GM12874 (cell line): ENCODE measurements at regions not wholly inside any gene's neighbourhood (a gene's known extent, or its start where the extent isn't known, plus 50 kb on each side); places are given as distances from the start of the nearest gene placed in this dataset.

Experiments used
- CTCF ChIP-seq: IDR thresholded peaks from 2 replicates; pipeline ENCODE4 v1.5.1; 2011; ENCODE audit warnings: low read depth, mild to moderate bottlenecking, control low read depth, low read length, moderate library complexity; ENCODE audit not compliant: insufficient read depth

- TF ChIP-seq CTCF = no peak
These were observed 571.1 kb upstream of the ID2 start for GRCh38 chr2:8110716-8111115.

- TF ChIP-seq CTCF = no peak
These were observed 570.7 kb upstream of the ID2 start for GRCh38 chr2:8111193-8111592.

GRCh38 chr2:8115456-8115855 is 566.4 kb upstream of the ID2 start:
- TF ChIP-seq CTCF = no peak

GRCh38 chr2:8115966-8116365 is 565.9 kb upstream of the ID2 start:
- TF ChIP-seq CTCF = no peak

GRCh38 chr2:8116661-8117060 is 565.2 kb upstream of the ID2 start:
- no peak for TF ChIP-seq CTCF

GRCh38 chr2:8118940-8119781 is 562.7 kb upstream of the ID2 start:
- TF ChIP-seq CTCF = no peak

GRCh38 chr2:8119782-8120505 is 561.9 kb upstream of the ID2 start:
- no peak for TF ChIP-seq CTCF
